ENCODE measurements at regions not wholly inside any gene's neighbourhood (a gene's known extent, or its start where the extent isn't known, plus 50 kb on each side); places are given as distances from the start of the nearest gene placed in this dataset.
"Not testable (repeated sequence)": the region's sequence is repeated elsewhere in the genome, so short reads cannot be mapped to it uniquely, and the experiment has no call there.

GRCh38 chrY:7320751-7321150 lies 409.2 kb upstream of the AMELY start:
- intact Hi-C loops (cut with DNase I): no loop called here

GRCh38 chrY:7320171-7320570 lies 408.6 kb upstream of the AMELY start:
- H3K27ac ChIP-seq; H3K4me1 ChIP-seq; intact Hi-C loops (cut with DNase I); ATAC-seq; H3K36me3 ChIP-seq; DNase-seq; H3K27me3 ChIP-seq; H3K9me3 ChIP-seq; H3K4me3 ChIP-seq: not testable (repeated sequence)

More at GRCh38 chrY:7320751-7321150, 409.2 kb upstream of the AMELY start:
- H3K9me3 ChIP-seq: no peaks in the 10 kb centered on the region
- ATAC-seq: no peak
- no peaks in the 10 kb centered on the region for H3K27me3 ChIP-seq
- TF ChIP-seq CTCF (IDR thresholded peaks at IDR 0.05): no peak
- DNase-seq: no peak
- H3K27ac ChIP-seq: no peak overlapping the region
- no peaks in the 10 kb centered on the region for H3K4me1 ChIP-seq
- no peaks in the 10 kb centered on the region for H3K36me3 ChIP-seq
- H3K4me3 ChIP-seq: no peak overlapping the region

GRCh38 chrY:7318122-7318521 lies 406.6 kb upstream of the AMELY start:
- no peaks in the 10 kb centered on the region for H3K4me1 ChIP-seq

GRCh38 chrY:7317571-7317970 lies 406.0 kb upstream of the AMELY start:
- no peaks in the 10 kb centered on the region for H3K4me1 ChIP-seq
- no peaks in the 10 kb centered on the region for H3K9me3 ChIP-seq
- intact Hi-C loops (cut with DNase I): no loop called here
- TF ChIP-seq CTCF (IDR thresholded peaks at IDR 0.05): no peak
- no peaks in the 10 kb centered on the region for H3K36me3 ChIP-seq
- H3K4me3 ChIP-seq: no peak overlapping the region
- DNase-seq (no peak), ATAC-seq (peak; percentile 22)
- no peaks in the 10 kb centered on the region for H3K27me3 ChIP-seq
- no peak overlapping the region for H3K27ac ChIP-seq

More at GRCh38 chrY:7318122-7318521, 406.6 kb upstream of the AMELY start:
- DNase-seq (no peak), ATAC-seq (no peak)
- H3K4me3 ChIP-seq: no peak overlapping the region
- TF ChIP-seq CTCF (IDR thresholded peaks at IDR 0.05): no peak
- H3K27ac ChIP-seq: no peak overlapping the region
- no peaks in the 10 kb centered on the region for H3K27me3 ChIP-seq
- intact Hi-C loops (cut with DNase I): no loop called here
- no peaks in the 10 kb centered on the region for H3K9me3 ChIP-seq
- no peaks in the 10 kb centered on the region for H3K36me3 ChIP-seq

- Histone ChIP-seq H3K9me3 (no peaks in the 10 kb centered on the region), H3K4me3 (no peak overlapping the region), H3K4me1 (no peaks in the 10 kb centered on the region), H3K27me3 (no peaks in the 10 kb centered on the region), H3K36me3 (no peaks in the 10 kb centered on the region), H3K27ac (no peak overlapping the region)
- ATAC-seq: peak; percentile 90
- intact Hi-C loops (cut with DNase I): no loop called here
- DNase-seq: no peak
- no peak for TF ChIP-seq CTCF (IDR thresholded peaks at IDR 0.05)
These were observed 399.1 kb upstream of the AMELY start for GRCh38 chrY:7310482-7311269.

GRCh38 chrY:7308816-7309215 lies 397.3 kb upstream of the AMELY start:
- H3K27me3 ChIP-seq: no peaks in the 10 kb centered on the region
- DNase-seq (no peak), ATAC-seq (no peak)
- no peak overlapping the region for H3K27ac ChIP-seq
- H3K4me3 ChIP-seq: no peak overlapping the region
- no peaks in the 10 kb centered on the region for H3K9me3 ChIP-seq
- intact Hi-C loops (cut with DNase I): no loop called here
- H3K36me3 ChIP-seq: no peaks in the 10 kb centered on the region
- no peak for TF ChIP-seq CTCF (IDR thresholded peaks at IDR 0.05)
- H3K4me1 ChIP-seq: no peaks in the 10 kb centered on the region
